ENCODE measurements at regions not wholly inside any gene's neighbourhood (a gene's known extent, or its start where the extent isn't known, plus 50 kb on each side); places are given as distances from the start of the nearest gene placed in this dataset.
"Not testable (repeated sequence)": the region's sequence is repeated elsewhere in the genome, so short reads cannot be mapped to it uniquely, and the experiment has no call there.

GRCh38 chr7:79400-80055, 112.8 kb upstream of the FAM20C start:
- not testable (repeated sequence) for TF ChIP-seq RARB (CRISPR knock-in tag; IDR thresholded peaks at IDR 0.05); CSDC2 (CRISPR knock-in tag; IDR thresholded peaks at IDR 0.05); ARNTL (CRISPR knock-in tag; IDR thresholded peaks at IDR 0.05; ENCODE audit: borderline replicate concordance, low read depth); OSR1 (CRISPR knock-in tag; IDR thresholded peaks at IDR 0.05); SNAI2 (CRISPR knock-in tag; IDR thresholded peaks at IDR 0.05); ZNF8 (CRISPR knock-in tag; IDR thresholded peaks at IDR 0.05); ZFP3 (CRISPR knock-in tag; IDR thresholded peaks at IDR 0.05); ISL1 (CRISPR knock-in tag; IDR thresholded peaks at IDR 0.05); ZNF565 (CRISPR knock-in tag; conservative IDR thresholded peaks at IDR 0.05; ENCODE audit: low read depth); ESRRG (CRISPR knock-in tag; IDR thresholded peaks at IDR 0.05); ZFP30 (CRISPR knock-in tag; IDR thresholded peaks at IDR 0.05); ZNF70 (CRISPR knock-in tag; IDR thresholded peaks at IDR 0.05)
- TF ChIP-seq, protein P1, sequence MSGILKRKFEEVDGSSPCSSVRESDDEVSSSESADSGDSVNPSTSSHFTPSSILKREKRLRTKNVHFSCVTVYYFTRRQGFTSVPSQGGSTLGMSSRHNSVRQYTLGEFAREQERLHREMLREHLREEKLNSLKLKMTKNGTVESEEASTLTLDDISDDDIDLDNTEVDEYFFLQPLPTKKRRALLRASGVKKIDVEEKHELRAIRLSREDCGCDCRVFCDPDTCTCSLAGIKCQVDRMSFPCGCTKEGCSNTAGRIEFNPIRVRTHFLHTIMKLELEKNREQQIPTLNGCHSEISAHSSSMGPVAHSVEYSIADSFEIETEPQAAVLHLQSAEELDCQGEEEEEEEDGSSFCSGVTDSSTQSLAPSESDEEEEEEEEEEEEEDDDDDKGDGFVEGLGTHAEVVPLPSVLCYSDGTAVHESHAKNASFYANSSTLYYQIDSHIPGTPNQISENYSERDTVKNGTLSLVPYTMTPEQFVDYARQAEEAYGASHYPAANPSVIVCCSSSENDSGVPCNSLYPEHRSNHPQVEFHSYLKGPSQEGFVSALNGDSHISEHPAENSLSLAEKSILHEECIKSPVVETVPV (CRISPR knock-in tag; IDR thresholded peaks at IDR 0.05), result not testable (repeated sequence)
